Activated naive CD4-positive, alpha-beta T cell treated with anti-CD3 and anti-CD28 coated beads for 36 hours (primary cell): ENCODE measurements at regions not wholly inside any gene's neighbourhood (a gene's known extent, or its start where the extent isn't known, plus 50 kb on each side); places are given as distances from the start of the nearest gene placed in this dataset.
"Not testable (repeated sequence)": the region's sequence is repeated elsewhere in the genome, so short reads cannot be mapped to it uniquely, and the experiment has no call there.

ENCODE experiments used
- CTCF ChIA-PET: fragments of 350-600 bp; sonication (Branson Sonifier 250); formaldehyde crosslinking; loops from one replicate; lab custom pipeline; 2021; ENCODE audit warnings: antibody characterized with exemption; lab: Charles Lee
- DNase-seq: peaks from one replicate; pipeline ENCODE4 v3.0.0-alpha.2; 2020
- H3K27ac Mint-ChIP-seq: one replicate; pipeline ENCODE4 v1.8.0; 2021; ENCODE audit warnings: mild to moderate bottlenecking, mixed read lengths
- H3K27me3 Mint-ChIP-seq: one replicate; pipeline ENCODE4 v1.8.0; 2021; ENCODE audit warnings: low read depth, mixed read lengths
- H3K36me3 Mint-ChIP-seq: one replicate; pipeline ENCODE4 v1.8.0; 2021; ENCODE audit warnings: low read depth, mixed read lengths
- H3K4me1 Mint-ChIP-seq: one replicate; pipeline ENCODE4 v1.8.0; 2021; ENCODE audit warnings: low read depth, mixed read lengths
- H3K4me3 Mint-ChIP-seq: one replicate; pipeline ENCODE4 v1.8.0; 2021; ENCODE audit warnings: mild to moderate bottlenecking, moderate library complexity, mixed read lengths
- H3K9me3 Mint-ChIP-seq: one replicate; pipeline ENCODE4 v1.8.0; 2021; ENCODE audit warnings: mixed read lengths
- intact Hi-C: fragments of 100-400 bp; cut with micrococcal nuclease; formaldehyde crosslinking; loops from one replicate; pipeline ENCODE4 v1.15.1; 2023

GRCh38 chr6:130700397-130700796, 126.8 kb upstream of the SMLR1 start:
- Mint-ChIP-seq H3K4me3 (no peak overlapping the region), H3K27ac (no peak overlapping the region), H3K9me3 (no peaks in the 10 kb centered on the region), H3K27me3 (no peaks in the 10 kb centered on the region), H3K36me3 (no peaks in the 10 kb centered on the region), H3K4me1 (peaks cover 10% of the 10 kb centered on the region)
- DNase-seq, result no peak
- intact Hi-C loops, result no loop called here
- CTCF ChIA-PET, result interaction anchor here (0.5 to 2.7 kb wide), 5 partner anchors 171 to 428 kb away, joined by 3 to 22 read pairs (median 3); no protein-coding TSS in a partner anchor

DNA sequence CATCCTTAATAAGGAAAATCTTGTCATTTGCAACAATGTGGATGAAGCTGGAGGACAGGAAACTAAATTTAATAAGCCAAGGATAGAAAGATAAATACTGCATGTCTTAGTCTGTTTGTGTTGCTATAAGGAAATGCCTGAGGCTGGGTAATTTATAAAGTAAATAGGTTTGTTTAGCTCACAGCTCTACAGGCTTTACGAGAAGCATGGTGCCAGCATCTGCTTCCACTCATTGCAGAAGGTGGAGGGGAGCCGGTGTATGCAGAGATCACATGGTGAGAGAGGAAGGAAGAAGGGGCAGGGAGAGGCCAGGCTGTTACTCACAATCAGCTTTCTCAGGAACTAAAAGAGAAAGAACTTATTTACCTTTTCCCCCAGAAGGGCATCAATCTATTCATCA, 118.9 kb upstream of the SMLR1 start:
- no peak for DNase-seq
- Mint-ChIP-seq H3K4me1 (peaks cover 6% of the 10 kb centered on the region), H3K9me3 (peaks cover 6% of the 10 kb centered on the region), H3K27me3 (no peaks in the 10 kb centered on the region), H3K4me3 (no peak overlapping the region), H3K27ac (no peak overlapping the region), H3K36me3 (no peaks in the 10 kb centered on the region)
- intact Hi-C loops, result no loop called here
- CTCF ChIA-PET, result interaction anchor here (1.1 to 1.4 kb wide), 2 partner anchors 10 to 135 kb away, joined by 4 to 7 read pairs; no protein-coding TSS in a partner anchor

DNA sequence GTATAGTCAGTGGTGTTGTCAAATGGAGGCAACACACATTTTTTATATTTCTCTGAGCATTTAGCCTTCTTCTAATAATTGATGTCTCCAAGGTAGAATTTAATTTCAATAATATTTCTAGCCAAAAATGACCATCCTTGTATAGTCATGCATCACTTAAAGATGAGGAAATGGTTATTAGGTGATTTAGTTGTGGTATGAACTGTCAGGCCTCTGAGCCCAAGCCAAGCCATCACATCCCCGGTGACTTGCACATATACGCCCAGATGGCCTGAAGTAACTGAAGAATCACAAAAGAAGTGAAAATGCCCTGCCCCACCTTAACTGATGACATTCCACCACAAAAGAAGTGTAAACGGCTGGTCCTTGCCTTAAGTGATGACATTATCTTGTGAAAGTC, 115.6 kb upstream of the SMLR1 start:
- H3K27ac Mint-ChIP-seq, H3K27me3 Mint-ChIP-seq, intact Hi-C loops, CTCF ChIA-PET, H3K9me3 Mint-ChIP-seq, H3K4me1 Mint-ChIP-seq, H3K36me3 Mint-ChIP-seq, DNase-seq, H3K4me3 Mint-ChIP-seq: not testable (repeated sequence)

DNA sequence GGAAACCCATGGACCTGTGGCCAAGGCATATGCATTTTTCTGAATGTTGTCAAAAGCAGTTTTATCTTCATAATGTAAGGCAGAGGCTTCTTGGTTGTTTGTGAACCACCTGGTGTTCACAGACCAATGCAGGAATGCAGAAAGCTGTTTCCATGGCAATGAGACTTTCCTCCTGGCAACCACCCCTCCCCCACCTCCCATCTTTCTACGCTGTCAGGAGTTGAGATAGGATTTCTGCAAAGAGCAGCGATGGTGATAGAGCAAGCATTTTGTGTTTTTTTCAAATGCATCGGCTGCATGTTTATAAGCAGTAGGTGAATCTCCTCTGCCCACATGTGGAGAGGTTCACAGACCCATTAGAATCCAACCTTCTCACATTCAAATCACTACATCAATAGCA, 114.1 kb upstream of the SMLR1 start:
- H3K36me3 Mint-ChIP-seq, result no peaks in the 10 kb centered on the region
- no peaks in the 10 kb centered on the region for H3K9me3 Mint-ChIP-seq
- no peak overlapping the region for H3K27ac Mint-ChIP-seq
- CTCF ChIA-PET, result no interaction called here
- no peak for DNase-seq
- H3K4me3 Mint-ChIP-seq, result no peak overlapping the region
- intact Hi-C loops, result no loop called here
- no peaks in the 10 kb centered on the region for H3K27me3 Mint-ChIP-seq
- peaks cover 16% of the 10 kb centered on the region for H3K4me1 Mint-ChIP-seq

- Mint-ChIP-seq H3K4me1 (peaks cover 11% of the 10 kb centered on the region), H3K27me3 (no peaks in the 10 kb centered on the region), H3K9me3 (no peaks in the 10 kb centered on the region), H3K36me3 (no peaks in the 10 kb centered on the region), H3K27ac (no peak overlapping the region), H3K4me3 (no peak overlapping the region)
- intact Hi-C loops, result no loop called here
- CTCF ChIA-PET, result interaction anchor here (0.7 kb wide), 1 partner anchor 627 kb away, joined by 3 read pairs; no protein-coding TSS in a partner anchor
- DNase-seq, result no peak
Measured at GRCh38 chr6:130715058-130715457, 112.1 kb upstream of the SMLR1 start.

DNA sequence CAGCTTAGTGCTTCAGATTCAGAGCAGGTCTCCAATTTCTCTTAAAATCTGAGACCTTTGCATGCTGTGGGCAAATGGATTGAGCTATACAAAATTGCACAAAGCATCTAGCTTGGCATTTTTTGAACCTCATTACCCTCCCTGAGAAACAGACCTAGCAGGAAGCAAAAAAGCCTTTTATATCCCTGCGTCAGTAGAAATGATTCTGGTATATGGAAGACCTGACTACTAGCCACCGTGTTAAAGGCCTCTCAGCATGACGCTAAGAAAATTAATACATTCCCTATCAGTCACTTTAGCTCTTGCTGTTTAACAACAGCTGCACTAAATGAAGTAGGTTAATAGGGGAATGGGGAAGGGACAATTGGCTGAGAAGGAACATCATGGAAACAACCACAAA, 110.7 kb upstream of the SMLR1 start:
- Mint-ChIP-seq H3K4me1 (peaks cover 11% of the 10 kb centered on the region), H3K36me3 (no peaks in the 10 kb centered on the region), H3K9me3 (no peaks in the 10 kb centered on the region), H3K4me3 (no peak overlapping the region), H3K27me3 (no peaks in the 10 kb centered on the region), H3K27ac (no peak overlapping the region)
- DNase-seq, result no peak
- intact Hi-C loops, result no loop called here
- CTCF ChIA-PET, result interaction anchor here (2.0 kb wide), 1 partner anchor 18 kb away, joined by 5 read pairs; no protein-coding TSS in a partner anchor

- H3K27me3 Mint-ChIP-seq, result no peaks in the 10 kb centered on the region
- no peak for DNase-seq
- H3K4me1 Mint-ChIP-seq, result peaks cover 11% of the 10 kb centered on the region
- H3K4me3 Mint-ChIP-seq, result no peak overlapping the region
- intact Hi-C loops, result no loop called here
- no peak overlapping the region for H3K27ac Mint-ChIP-seq
- no peaks in the 10 kb centered on the region for H3K9me3 Mint-ChIP-seq
- H3K36me3 Mint-ChIP-seq, result no peaks in the 10 kb centered on the region
- CTCF ChIA-PET, result interaction anchor here (2.0 kb wide), 1 partner anchor 19 kb away, joined by 5 read pairs; no protein-coding TSS in a partner anchor
Measured at GRCh38 chr6:130717657-130718056, 109.5 kb upstream of the SMLR1 start.

- Mint-ChIP-seq H3K27ac (no peak overlapping the region), H3K4me1 (peaks cover 21% of the 10 kb centered on the region), H3K36me3 (no peaks in the 10 kb centered on the region), H3K4me3 (no peak overlapping the region), H3K9me3 (no peaks in the 10 kb centered on the region), H3K27me3 (no peaks in the 10 kb centered on the region)
- CTCF ChIA-PET, result interaction anchor here (0.7 to 1.5 kb wide), 2 partner anchors 22 to 396 kb away, joined by 3 to 4 read pairs; no protein-coding TSS in a partner anchor
- intact Hi-C loops, result no loop called here
- DNase-seq, result no peak
Measured at GRCh38 chr6:130720076-130720715, 107.0 kb upstream of the SMLR1 start.

DNA sequence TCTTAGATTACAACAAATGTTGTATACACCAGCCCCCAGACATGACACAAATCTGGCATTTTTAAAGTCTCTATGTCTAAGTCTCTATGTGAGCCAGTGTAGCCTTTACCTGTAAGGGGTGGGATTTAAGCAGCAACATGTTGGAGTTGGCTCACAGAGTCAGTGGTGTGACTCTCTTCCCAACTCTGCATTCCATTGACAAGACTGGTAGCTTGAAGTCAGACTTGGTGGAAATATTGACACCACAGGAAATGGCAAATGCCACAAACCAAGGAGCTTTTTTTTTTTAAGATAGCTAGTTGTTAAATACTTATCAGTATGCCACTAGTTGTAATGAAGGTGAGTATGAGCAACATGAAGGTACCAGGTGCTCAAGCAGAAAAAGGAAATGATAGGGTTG, 103.1 kb upstream of the SMLR1 start:
- H3K4me1 Mint-ChIP-seq, result peaks cover 10% of the 10 kb centered on the region
- H3K27me3 Mint-ChIP-seq, result peaks cover 2% of the 10 kb centered on the region
- no peak overlapping the region for H3K27ac Mint-ChIP-seq
- CTCF ChIA-PET, result no interaction called here
- no peak overlapping the region for H3K4me3 Mint-ChIP-seq
- intact Hi-C loops, result no loop called here
- H3K36me3 Mint-ChIP-seq, result no peaks in the 10 kb centered on the region
- H3K9me3 Mint-ChIP-seq, result no peaks in the 10 kb centered on the region
- no peak for DNase-seq

GRCh38 chr6:130725551-130725950, 101.7 kb upstream of the SMLR1 start:
- peaks cover 12% of the 10 kb centered on the region for H3K4me1 Mint-ChIP-seq
- no peak overlapping the region for H3K4me3 Mint-ChIP-seq
- no peak overlapping the region for H3K27ac Mint-ChIP-seq
- CTCF ChIA-PET, result no interaction called here
- no peaks in the 10 kb centered on the region for H3K36me3 Mint-ChIP-seq
- H3K9me3 Mint-ChIP-seq, result no peaks in the 10 kb centered on the region
- intact Hi-C loops, result no loop called here
- H3K27me3 Mint-ChIP-seq, result peaks cover 2% of the 10 kb centered on the region
- DNase-seq, result no peak

- CTCF ChIA-PET, H3K27ac Mint-ChIP-seq, DNase-seq, H3K27me3 Mint-ChIP-seq, H3K36me3 Mint-ChIP-seq, intact Hi-C loops, H3K9me3 Mint-ChIP-seq, H3K4me3 Mint-ChIP-seq: not testable (repeated sequence)
- peaks cover 14% of the 10 kb centered on the region for H3K4me1 Mint-ChIP-seq
Measured at GRCh38 chr6:130728064-130728463, 99.1 kb upstream of the SMLR1 start.

GRCh38 chr6:130730600-130730999, 96.6 kb upstream of the SMLR1 start:
- peaks cover 4% of the 10 kb centered on the region for H3K4me1 Mint-ChIP-seq
- peaks cover 2% of the 10 kb centered on the region for H3K27me3 Mint-ChIP-seq
- no peaks in the 10 kb centered on the region for H3K9me3 Mint-ChIP-seq
- no peak overlapping the region for H3K4me3 Mint-ChIP-seq
- no peak for DNase-seq
- H3K27ac Mint-ChIP-seq, result no peak overlapping the region
- no peaks in the 10 kb centered on the region for H3K36me3 Mint-ChIP-seq
- intact Hi-C loops, result no loop called here
- CTCF ChIA-PET, result no interaction called here

- Mint-ChIP-seq H3K27me3 (no peaks in the 10 kb centered on the region), H3K27ac (no peak overlapping the region), H3K4me1 (peaks cover 4% of the 10 kb centered on the region), H3K4me3 (no peak overlapping the region), H3K9me3 (no peaks in the 10 kb centered on the region), H3K36me3 (no peaks in the 10 kb centered on the region)
- intact Hi-C loops, result no loop called here
- CTCF ChIA-PET, result no interaction called here
- DNase-seq, result no peak
Measured at GRCh38 chr6:130734161-130734560, 93.0 kb upstream of the SMLR1 start.
